22Rv1 (cell line): ENCODE measurements at regions not wholly inside any gene's neighbourhood (a gene's known extent, or its start where the extent isn't known, plus 50 kb on each side); places are given as distances from the start of the nearest gene placed in this dataset.
"Not testable (repeated sequence)": the region's sequence is repeated elsewhere in the genome, so short reads cannot be mapped to it uniquely, and the experiment has no call there.

Experiments
- H3K27ac ChIP-seq: fragments of 450-650 bp; 2 replicates; pipeline ENCODE4 v1.5.1; 2017
- ZFX ChIP-seq: fragments of 450-650 bp; IDR thresholded peaks from 2 replicates; pipeline ENCODE4 v1.6.1; 2017; ENCODE audit warnings: antibody characterized with exemption, borderline replicate concordance
- TF ChIP-seq, protein P1 (sequence below): fragments of 450-650 bp; IDR thresholded peaks from 2 replicates; pipeline ENCODE4 v1.5.1; 2017; ENCODE audit warnings: mild to moderate bottlenecking

DNA sequence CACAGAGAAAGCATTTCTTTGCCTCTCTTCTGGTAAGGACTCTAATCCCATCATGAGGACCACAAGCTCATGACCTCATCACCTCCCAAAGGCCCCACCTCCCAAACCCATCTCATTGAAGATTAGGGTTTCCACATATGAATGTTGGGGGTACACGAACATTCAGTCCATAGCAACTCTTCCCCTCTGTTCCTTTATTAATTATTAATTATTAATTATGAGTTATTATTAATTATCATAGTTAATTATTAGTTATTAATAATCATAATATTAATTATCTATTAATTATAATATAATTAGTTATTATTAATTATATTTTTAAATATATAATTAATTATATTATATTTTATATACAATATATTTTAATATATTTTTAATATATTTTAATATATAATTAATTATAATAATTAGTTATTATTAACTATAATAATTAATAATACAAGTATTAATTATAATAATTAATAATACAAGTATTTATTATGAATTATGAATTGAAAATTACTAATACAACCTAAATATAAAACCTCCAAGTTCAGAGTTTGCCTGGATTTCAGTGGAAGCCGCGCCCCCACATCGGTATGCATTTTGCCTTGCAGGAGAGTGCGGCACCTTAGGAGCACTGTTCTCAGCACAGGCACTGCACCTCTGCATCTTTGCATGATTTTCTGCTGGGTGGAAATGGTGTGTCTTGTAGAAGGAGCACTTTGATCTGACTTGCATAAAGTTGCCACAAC, 128.0 kb upstream of the FGF3 start:
- TF ChIP-seq, protein P1, sequence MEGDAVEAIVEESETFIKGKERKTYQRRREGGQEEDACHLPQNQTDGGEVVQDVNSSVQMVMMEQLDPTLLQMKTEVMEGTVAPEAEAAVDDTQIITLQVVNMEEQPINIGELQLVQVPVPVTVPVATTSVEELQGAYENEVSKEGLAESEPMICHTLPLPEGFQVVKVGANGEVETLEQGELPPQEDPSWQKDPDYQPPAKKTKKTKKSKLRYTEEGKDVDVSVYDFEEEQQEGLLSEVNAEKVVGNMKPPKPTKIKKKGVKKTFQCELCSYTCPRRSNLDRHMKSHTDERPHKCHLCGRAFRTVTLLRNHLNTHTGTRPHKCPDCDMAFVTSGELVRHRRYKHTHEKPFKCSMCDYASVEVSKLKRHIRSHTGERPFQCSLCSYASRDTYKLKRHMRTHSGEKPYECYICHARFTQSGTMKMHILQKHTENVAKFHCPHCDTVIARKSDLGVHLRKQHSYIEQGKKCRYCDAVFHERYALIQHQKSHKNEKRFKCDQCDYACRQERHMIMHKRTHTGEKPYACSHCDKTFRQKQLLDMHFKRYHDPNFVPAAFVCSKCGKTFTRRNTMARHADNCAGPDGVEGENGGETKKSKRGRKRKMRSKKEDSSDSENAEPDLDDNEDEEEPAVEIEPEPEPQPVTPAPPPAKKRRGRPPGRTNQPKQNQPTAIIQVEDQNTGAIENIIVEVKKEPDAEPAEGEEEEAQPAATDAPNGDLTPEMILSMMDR = no peak
- TF ChIP-seq ZFX = no peak
- H3K27ac ChIP-seq = no peak overlapping the region

GRCh38 chr11:69947793-69948255, 128.6 kb upstream of the FGF3 start:
- H3K27ac ChIP-seq = no peak overlapping the region
- TF ChIP-seq, protein P1 = no peak
- no peak for TF ChIP-seq ZFX

GRCh38 chr11:69948256-69949141, 129.3 kb upstream of the FGF3 start:
- no peak for TF ChIP-seq ZFX
- no peak overlapping the region for H3K27ac ChIP-seq

DNA sequence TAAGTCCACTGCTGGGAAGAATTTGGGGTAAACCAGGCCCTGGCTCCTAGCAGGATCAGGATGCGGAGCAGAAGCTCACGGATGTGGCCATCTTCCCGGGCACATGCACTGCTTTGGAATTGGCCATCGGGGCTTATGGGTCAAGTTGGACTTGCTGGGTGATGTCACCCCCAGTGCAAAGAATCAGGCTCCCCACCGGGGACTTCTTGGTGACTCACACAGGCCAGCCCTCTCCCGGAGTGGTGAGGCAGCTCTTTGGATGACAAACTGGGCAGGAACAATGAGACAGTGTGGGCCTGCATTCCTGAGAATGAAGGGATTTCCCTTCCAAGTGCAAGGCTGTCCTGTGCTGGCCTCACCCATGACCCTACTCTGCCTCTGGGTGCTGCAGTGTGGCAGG, 128.8 kb upstream of the ANO1 start:
- TF ChIP-seq ZFX = no peak
- TF ChIP-seq, protein P1 = no peak
- no peak overlapping the region for H3K27ac ChIP-seq

DNA sequence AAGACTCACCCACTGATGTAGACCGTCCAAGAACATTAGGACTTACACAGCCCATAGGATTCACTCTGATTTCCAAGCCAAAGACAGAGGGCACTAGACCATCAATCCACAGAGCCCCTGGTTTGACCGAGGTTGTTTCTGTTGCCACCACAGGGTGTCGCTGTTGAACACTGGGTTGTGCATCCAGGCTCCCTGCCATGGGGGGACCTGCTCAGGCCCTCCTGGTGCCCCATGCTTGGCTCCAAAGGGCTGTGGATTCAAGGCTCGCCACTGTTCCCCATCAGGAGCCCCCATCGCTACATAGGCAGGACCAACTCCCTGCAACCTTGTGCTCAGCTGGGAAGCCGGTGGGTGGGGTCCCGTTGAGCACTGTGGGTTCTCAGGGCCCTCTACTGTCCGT, 128.0 kb upstream of the ANO1 start:
- TF ChIP-seq, protein P1 = peak; percentile 53
- no peak for TF ChIP-seq ZFX
- no peak overlapping the region for H3K27ac ChIP-seq

DNA sequence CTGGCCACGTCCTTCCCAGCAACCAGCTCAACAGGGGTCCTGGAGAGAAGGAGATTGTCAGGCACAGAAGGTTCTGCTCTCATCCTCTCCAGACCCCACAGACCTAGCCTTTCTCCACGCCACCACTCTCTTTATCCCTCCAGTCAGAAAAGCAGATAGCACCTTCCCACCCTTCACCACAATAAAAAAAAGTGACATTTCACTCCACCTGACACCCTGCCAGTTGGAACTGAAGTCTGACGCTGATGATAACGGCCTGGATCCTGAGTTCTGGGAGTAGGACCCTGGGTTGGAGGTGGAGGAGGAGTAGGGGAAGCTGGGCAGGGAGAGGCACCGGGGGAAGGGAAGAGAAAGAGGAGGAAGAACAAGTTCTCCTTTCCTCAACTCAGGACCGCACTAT, 127.5 kb upstream of the ANO1 start:
- no peak overlapping the region for H3K27ac ChIP-seq
- TF ChIP-seq ZFX = no peak
- TF ChIP-seq, protein P1 = no peak

GRCh38 chr11:69951821-69952220, 126.3 kb upstream of the ANO1 start:
- no peak overlapping the region for H3K27ac ChIP-seq
- TF ChIP-seq, protein P1 = no peak
- TF ChIP-seq ZFX = no peak

- H3K27ac ChIP-seq = not testable (repeated sequence)
These were observed 125.7 kb upstream of the ANO1 start for GRCh38 chr11:69952229-69952975.
